IMR-90 (cell line): ENCODE measurements at regions not wholly inside any gene's neighbourhood (a gene's known extent, or its start where the extent isn't known, plus 50 kb on each side); places are given as distances from the start of the nearest gene placed in this dataset.

Experiments used
- ATAC-seq: fragments of 200-7000 bp; cut with Tn5 transposase; 2 replicates; pipeline ENCODE4 v1.9.1; 2020; ENCODE audit warnings: low read depth, mild to moderate bottlenecking, moderate library complexity
- BruUV-seq: library from RNA; stranded (reverse); fragments of 400-500 nt; replicated peaks from 2 replicates; lab custom pipeline; 2021; lab: Mats Ljungman, UMichigan
- CTCF ChIA-PET: fragments of 300-600 bp; formaldehyde crosslinking; extraction: SDS; loops from one replicate; lab custom pipeline; 2021; ENCODE audit warnings: antibody characterized with exemption; lab: Yijun Ruan, JAX
- POLR2A ChIA-PET: fragments of 300-600 bp; sonication (Branson Sonifier 250); formaldehyde crosslinking; loops from one replicate; lab custom pipeline; 2022; ENCODE audit warnings: antibody characterized with exemption; ENCODE audit not compliant: unreplicated experiment; lab: Charles Lee
- DNase-seq: peaks from one replicate; pipeline ENCODE4 v3.0.0; 2013
- H2AFZ ChIP-seq: replicated peaks from 2 replicates; pipeline ENCODE3; 2013; ENCODE audit warnings: low read length, mild to moderate bottlenecking; ENCODE audit not compliant: poor library complexity
- H2AK5ac ChIP-seq: 2 replicates; pipeline ENCODE4 v1.6.1; 2013; ENCODE audit warnings: low read depth, low read length, inconsistent platforms
- H2AK9ac ChIP-seq: replicated peaks from 2 replicates; pipeline ENCODE3; 2013; ENCODE audit warnings: mild to moderate bottlenecking, low read depth, low read length, moderate library complexity; ENCODE audit not compliant: poor library complexity
- H2BK120ac ChIP-seq: 2 replicates; pipeline ENCODE4 v1.6.1; 2013; ENCODE audit warnings: low read depth, low read length, inconsistent platforms
- H2BK15ac ChIP-seq: 3 replicates; pipeline ENCODE4 v1.6.1; 2013; ENCODE audit warnings: low read depth, low read length, inconsistent platforms
- H2BK20ac ChIP-seq: 2 replicates; pipeline ENCODE4 v1.6.1; 2013; ENCODE audit warnings: low read depth, mild to moderate bottlenecking, inconsistent platforms, low read length, moderate library complexity
- H2BK5ac ChIP-seq: 2 replicates; pipeline ENCODE4 v1.6.1; 2013; ENCODE audit warnings: mild to moderate bottlenecking, low read depth, low read length, inconsistent platforms; ENCODE audit not compliant: poor library complexity, severe bottlenecking
- H3K14ac ChIP-seq: replicated peaks from 2 replicates; pipeline ENCODE4 v1.6.1; 2013; ENCODE audit warnings: low read depth, low read length, inconsistent platforms
- H3K18ac ChIP-seq: 2 replicates; pipeline ENCODE4 v1.6.1; 2013; ENCODE audit warnings: low read depth, low read length, control low read depth
- H3K23ac ChIP-seq: 2 replicates; pipeline ENCODE4 v1.6.1; 2013; ENCODE audit warnings: low read depth, low read length, inconsistent platforms
- H3K27ac ChIP-seq: 2 replicates; pipeline ENCODE4 v1.5.1; 2013; ENCODE audit warnings: mild to moderate bottlenecking, control low read depth, low read length; ENCODE audit not compliant: insufficient read depth
- H3K27me3 ChIP-seq: 2 replicates; pipeline ENCODE4 v1.6.1; 2013; ENCODE audit warnings: low read length; ENCODE audit not compliant: control insufficient read depth, insufficient read depth
- H3K36me3 ChIP-seq: 2 replicates; pipeline ENCODE4 v1.6.1; 2013; ENCODE audit warnings: low read length, mixed read lengths; ENCODE audit not compliant: control insufficient read depth, insufficient read depth
- H3K4ac ChIP-seq: 2 replicates; pipeline ENCODE4 v1.6.1; 2013; ENCODE audit warnings: low read depth, low read length, inconsistent platforms
- H3K4me1 ChIP-seq: 2 replicates; pipeline ENCODE4 v1.6.1; 2013; ENCODE audit warnings: low read length, mixed read lengths; ENCODE audit not compliant: control insufficient read depth, insufficient read depth
- H3K4me2 ChIP-seq: 2 replicates; pipeline ENCODE4 v1.6.1; 2013; ENCODE audit warnings: low read depth, mild to moderate bottlenecking, control low read depth, low read length, moderate library complexity
- H3K4me3 ChIP-seq: 2 replicates; pipeline ENCODE4 v1.5.1; 2013; ENCODE audit warnings: low read depth, mild to moderate bottlenecking, control low read depth, low read length, moderate library complexity; ENCODE audit not compliant: insufficient read depth
- H3K56ac ChIP-seq: 2 replicates; pipeline ENCODE4 v1.6.1; 2013; ENCODE audit warnings: low read length, inconsistent platforms; ENCODE audit not compliant: insufficient read depth; ENCODE audit errors: extremely low read depth
- H3K79me1 ChIP-seq, 2 experiments: 2 replicates each; pipeline ENCODE4 v1.6.1; 2013; ENCODE audit warnings: low read length in 2 of 2, inconsistent platforms in 1 of 2, low read depth in 1 of 2
- H3K9ac ChIP-seq: 2 replicates; pipeline ENCODE4 v1.6.1; 2013; ENCODE audit warnings: low read depth, low read length, control low read depth
- H3K9me1 ChIP-seq: 2 replicates; pipeline ENCODE4 v1.6.1; 2013; ENCODE audit warnings: low read length, inconsistent platforms; ENCODE audit not compliant: insufficient read depth
- H3K9me3 ChIP-seq: 2 replicates; pipeline ENCODE4 v1.6.1; 2013; ENCODE audit warnings: low read length; ENCODE audit not compliant: control insufficient read depth, insufficient read depth
- H4K20me1 ChIP-seq: 2 replicates; pipeline ENCODE4 v1.6.1; 2013; ENCODE audit warnings: low read length, inconsistent platforms; ENCODE audit not compliant: insufficient read depth
- H4K5ac ChIP-seq: 2 replicates; pipeline ENCODE4 v1.6.1; 2013; ENCODE audit warnings: mild to moderate bottlenecking, low read depth, low read length, control low read depth
- H4K8ac ChIP-seq, 2 experiments: 2 replicates each; pipeline ENCODE4 v1.6.1; 2013; ENCODE audit warnings: low read depth in 2 of 2, low read length in 2 of 2, control low read depth in 1 of 2, inconsistent platforms in 1 of 2
- H4K91ac ChIP-seq: 2 replicates; pipeline ENCODE4 v1.6.1; 2013; ENCODE audit warnings: low read depth, low read length, inconsistent platforms; ENCODE audit not compliant: insufficient read depth
- CEBPB ChIP-seq: IDR thresholded peaks from 2 replicates; pipeline ENCODE4 v1.6.1; 2012; ENCODE audit warnings: low read depth, low read length, improper control_type of control experiment
- MAZ ChIP-seq: IDR thresholded peaks from 2 replicates; pipeline ENCODE4 v1.6.1; 2012; ENCODE audit warnings: low read depth, mild to moderate bottlenecking, low read length, improper control_type of control experiment, moderate library complexity, borderline replicate concordance
- NFE2L2 ChIP-seq: fragments of 150-350 bp; IDR thresholded peaks from 2 replicates; pipeline ENCODE4 v1.6.1; 2016; ENCODE audit warnings: low read depth, mild to moderate bottlenecking, low read length
- RCOR1 ChIP-seq: IDR thresholded peaks from 2 replicates; pipeline ENCODE4 v1.6.1; 2012; ENCODE audit warnings: mild to moderate bottlenecking, low read length, improper control_type of control experiment; ENCODE audit not compliant: insufficient replicate concordance
- SMC3 ChIP-seq: fragments of 150-350 bp; IDR thresholded peaks from 2 replicates; pipeline ENCODE4 v1.6.1; 2016; ENCODE audit warnings: low read depth, mild to moderate bottlenecking, antibody characterized with exemption, low read length, moderate library complexity
- WGBS, 2 experiments: methylation state at CpG; one replicate each; pipeline versions ENCODE4 v1.1.5 to v1.1.7; 2013; ENCODE audit warnings: missing lambda C conversion rate in 2 of 2; ENCODE audit not compliant: insufficient read length in 1 of 2; ENCODE audit errors: extremely low coverage in 2 of 2; 5-methylcytosine and 5-hydroxymethylcytosine counted together
- dilution Hi-C: fragments of 300-500 bp; cut with HindIII; formaldehyde crosslinking; loops from one replicate; pipeline ENCODE4 v1.14.3; 2018; ENCODE audit warnings: low sequenced_read_pairs; ENCODE audit not compliant: unreplicated experiment
- in situ Hi-C: fragments of 300-500 bp; cut with MboI; formaldehyde crosslinking; loops from 3 replicates; pipeline ENCODE4 v1.14.3; 2019; ENCODE audit warnings: low sequenced_read_pairs, inconsistent platforms, mixed read lengths
- intact Hi-C: fragments of 100-400 bp; cut with micrococcal nuclease; formaldehyde crosslinking; loops from 2 replicates; pipeline ENCODE4 v1.10.0; 2022
- TF ChIP-seq, protein P1 (sequence below): fragments of 150-350 bp; IDR thresholded peaks from 2 replicates; pipeline ENCODE4 v1.6.1; 2017; ENCODE audit warnings: mild to moderate bottlenecking, antibody characterized with exemption, low read length, low read depth

DNA sequence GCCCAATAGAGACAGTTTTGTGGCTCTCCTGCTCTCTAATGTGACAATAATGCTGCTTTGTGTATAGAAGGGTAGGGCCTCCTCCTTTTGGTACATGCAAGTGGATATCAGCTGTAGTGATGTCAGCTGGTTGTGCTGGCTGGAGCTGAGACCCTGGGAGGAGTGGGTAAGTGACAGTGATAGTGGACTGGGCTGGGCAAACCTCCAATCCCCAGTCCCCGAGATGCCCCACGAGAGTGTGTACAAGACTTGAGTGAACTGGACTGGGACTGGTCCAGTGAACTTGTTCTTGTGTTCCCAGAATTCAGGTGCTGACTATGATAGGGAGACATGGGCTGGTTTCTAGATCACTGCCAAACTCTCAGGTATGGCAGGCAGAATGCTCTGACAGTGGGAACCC is 583.6 kb upstream of the PCDH10 start:
- dilution Hi-C loops, result no loop called here

More for the DNA sequence above, 583.6 kb upstream of the PCDH10 start:
- H3K9me1 ChIP-seq, result no peaks in the 10 kb centered on the region
- H2BK120ac ChIP-seq, result no peak overlapping the region
- H2BK20ac ChIP-seq, result no peak overlapping the region
- no peak overlapping the region for H2BK15ac ChIP-seq
- no peak overlapping the region for H3K23ac ChIP-seq
- in situ Hi-C loops (no loop called here), intact Hi-C loops (no loop called here)
- TF ChIP-seq NFE2L2 (no peak), RCOR1 (no peak), SMC3 (no peak), CEBPB (no peak), MAZ (no peak)
- TF ChIP-seq, protein P1, sequence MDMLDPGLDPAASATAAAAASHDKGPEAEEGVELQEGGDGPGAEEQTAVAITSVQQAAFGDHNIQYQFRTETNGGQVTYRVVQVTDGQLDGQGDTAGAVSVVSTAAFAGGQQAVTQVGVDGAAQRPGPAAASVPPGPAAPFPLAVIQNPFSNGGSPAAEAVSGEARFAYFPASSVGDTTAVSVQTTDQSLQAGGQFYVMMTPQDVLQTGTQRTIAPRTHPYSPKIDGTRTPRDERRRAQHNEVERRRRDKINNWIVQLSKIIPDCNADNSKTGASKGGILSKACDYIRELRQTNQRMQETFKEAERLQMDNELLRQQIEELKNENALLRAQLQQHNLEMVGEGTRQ, result no peak
- no peak overlapping the region for H2AK9ac ChIP-seq
- no peak overlapping the region for H3K4me3 ChIP-seq
- H3K79me1 ChIP-seq, result no peaks in the 10 kb centered on the region
- ATAC-seq (no peak), DNase-seq (no peak)
- ChIA-PET POLR2A (no interaction called here), CTCF (no interaction called here)
- H3K27ac ChIP-seq, result no peak overlapping the region
- no peak overlapping the region for H4K91ac ChIP-seq
- no peak overlapping the region for H3K4me2 ChIP-seq
- H3K9me3 ChIP-seq, result peaks cover 14% of the 10 kb centered on the region; the same call in 1 of the 2 replicates
- WGBS, 2 experiments, result no CpG with 5 or more reads among the region's 2 CpGs
- no peak overlapping the region for H3K9ac ChIP-seq
- H3K36me3 ChIP-seq, result no peaks in the 10 kb centered on the region
- H4K20me1 ChIP-seq, result no peaks in the 10 kb centered on the region
- H4K8ac ChIP-seq, result no peak overlapping the region
- H3K14ac ChIP-seq, result no peak overlapping the region
- BruUV-seq, result no TSS peak
- H2BK5ac ChIP-seq, result no peak overlapping the region
- H2AK5ac ChIP-seq, result no peak overlapping the region
- H2AFZ ChIP-seq, result no peak overlapping the region
- H3K18ac ChIP-seq, result no peak overlapping the region
- H3K27me3 ChIP-seq, result no peaks in the 10 kb centered on the region
- H3K56ac ChIP-seq, result no peak overlapping the region
- no peak overlapping the region for H3K4ac ChIP-seq
- no peak overlapping the region for H4K5ac ChIP-seq
- H3K4me1 ChIP-seq, result no peaks in the 10 kb centered on the region
